Naive B cell (primary cell): ENCODE measurements at regions not wholly inside any gene's neighbourhood (a gene's known extent, or its start where the extent isn't known, plus 50 kb on each side); places are given as distances from the start of the nearest gene placed in this dataset.

Experiments used
- ATAC-seq, 2 donors: fragments of 150-1000 bp; cut with Tn5 transposase; 2 replicates each; pipeline ENCODE4 v1.10.0; 2021; ENCODE audit warnings: low read depth in 2 of 2, mild to moderate bottlenecking in 2 of 2, moderate library complexity in 2 of 2
- DNase-seq: peaks from one replicate; pipeline ENCODE4 v3.0.0; 2022
- H3K27ac Mint-ChIP-seq, 6 donors: one replicate each; pipeline ENCODE4 v1.8.0; 2020 to 2022; ENCODE audit warnings: mild to moderate bottlenecking in 6 of 6, mixed read lengths in 6 of 6, moderate library complexity in 5 of 6, inconsistent platforms in 2 of 6
- H3K27me3 Mint-ChIP-seq, 3 donors: one replicate each; pipeline ENCODE4 v1.8.0; 2021 to 2022; ENCODE audit warnings: mixed read lengths in 3 of 3, mild to moderate bottlenecking in 1 of 3
- H3K36me3 Mint-ChIP-seq, 2 donors: one replicate each; pipeline ENCODE4 v1.8.0; 2020 to 2022; ENCODE audit warnings: mixed read lengths in 2 of 2, inconsistent platforms in 1 of 2, mild to moderate bottlenecking in 1 of 2
- H3K4me1 Mint-ChIP-seq, 3 donors: one replicate each; pipeline ENCODE4 v1.8.0; 2020 to 2022; ENCODE audit warnings: mixed read lengths in 3 of 3, inconsistent platforms in 1 of 3, mild to moderate bottlenecking in 1 of 3, moderate library complexity in 1 of 3
- H3K4me3 Mint-ChIP-seq, 8 donors: one replicate each; pipeline ENCODE4 v1.8.0; 2020 to 2022; ENCODE audit warnings: mild to moderate bottlenecking in 8 of 8, mixed read lengths in 8 of 8, moderate library complexity in 8 of 8, inconsistent platforms in 2 of 8
- H3K9me3 Mint-ChIP-seq, 7 donors: one replicate each; pipeline ENCODE4 v1.8.0; 2020 to 2022; ENCODE audit warnings: mixed read lengths in 7 of 7, mild to moderate bottlenecking in 5 of 7, inconsistent platforms in 2 of 7, moderate library complexity in 1 of 7

DNA sequence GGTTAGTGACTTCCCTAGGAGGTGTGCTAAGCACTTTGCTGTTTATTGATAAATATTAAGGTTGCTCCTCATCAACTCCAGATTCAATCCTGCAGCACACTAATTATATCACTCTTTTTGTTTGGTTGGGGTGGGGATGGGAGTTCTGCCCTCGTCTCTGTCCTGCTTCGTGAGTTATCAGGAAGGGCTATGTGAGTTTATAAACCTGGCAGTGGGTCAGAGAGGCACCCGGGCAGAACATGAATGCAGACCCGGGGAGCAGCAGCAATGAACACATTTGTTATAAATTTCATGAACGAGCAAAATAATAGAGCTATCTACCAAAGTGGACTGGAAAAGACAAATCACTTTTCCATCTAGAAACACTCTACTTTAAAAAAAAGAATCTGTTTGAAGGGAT lies 125.5 kb upstream of the WWC1 start:
- Mint-ChIP-seq H3K36me3 (no peaks in the 10 kb centered on the region), H3K27ac (no peak overlapping the region), H3K9me3 (peaks cover 0 to 2% (median 0%) of the 10 kb centered on the region in 7 donors), H3K4me3 (no peak overlapping the region), H3K27me3 (peaks cover 0 to 4% (median 1%) of the 10 kb centered on the region in 3 donors), H3K4me1 (no peaks in the 10 kb centered on the region)
- ATAC-seq: no peak
- no peak for DNase-seq

DNA sequence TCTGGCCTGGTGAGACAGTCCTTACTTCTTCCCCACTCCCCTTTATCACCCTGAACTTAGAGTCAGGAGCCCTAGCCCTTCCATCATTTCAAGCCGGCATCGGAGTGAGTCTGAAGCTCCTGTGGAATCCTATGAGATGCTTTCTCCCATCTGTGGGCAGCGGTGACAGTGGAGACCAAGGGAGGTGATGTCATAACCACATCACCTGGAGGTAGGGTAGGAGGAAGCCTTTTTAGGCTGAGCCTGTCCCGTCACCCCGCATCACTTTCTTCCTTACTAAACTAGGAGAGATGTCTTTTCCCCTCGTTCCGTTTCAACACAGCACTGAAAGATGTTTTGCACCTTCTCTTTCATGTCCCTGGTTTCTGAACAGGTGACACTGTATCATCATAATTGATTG lies 124.1 kb upstream of the WWC1 start:
- ATAC-seq: no peak
- peaks cover 0 to 3% (median 0%) of the 10 kb centered on the region in 7 donors for H3K9me3 Mint-ChIP-seq
- H3K4me1 Mint-ChIP-seq: no peaks in the 10 kb centered on the region
- H3K36me3 Mint-ChIP-seq: no peaks in the 10 kb centered on the region
- H3K4me3 Mint-ChIP-seq: no peak overlapping the region
- no peak overlapping the region for H3K27ac Mint-ChIP-seq
- H3K27me3 Mint-ChIP-seq: peaks cover 0 to 7% (median 4%) of the 10 kb centered on the region in 3 donors
- DNase-seq: no peak

DNA sequence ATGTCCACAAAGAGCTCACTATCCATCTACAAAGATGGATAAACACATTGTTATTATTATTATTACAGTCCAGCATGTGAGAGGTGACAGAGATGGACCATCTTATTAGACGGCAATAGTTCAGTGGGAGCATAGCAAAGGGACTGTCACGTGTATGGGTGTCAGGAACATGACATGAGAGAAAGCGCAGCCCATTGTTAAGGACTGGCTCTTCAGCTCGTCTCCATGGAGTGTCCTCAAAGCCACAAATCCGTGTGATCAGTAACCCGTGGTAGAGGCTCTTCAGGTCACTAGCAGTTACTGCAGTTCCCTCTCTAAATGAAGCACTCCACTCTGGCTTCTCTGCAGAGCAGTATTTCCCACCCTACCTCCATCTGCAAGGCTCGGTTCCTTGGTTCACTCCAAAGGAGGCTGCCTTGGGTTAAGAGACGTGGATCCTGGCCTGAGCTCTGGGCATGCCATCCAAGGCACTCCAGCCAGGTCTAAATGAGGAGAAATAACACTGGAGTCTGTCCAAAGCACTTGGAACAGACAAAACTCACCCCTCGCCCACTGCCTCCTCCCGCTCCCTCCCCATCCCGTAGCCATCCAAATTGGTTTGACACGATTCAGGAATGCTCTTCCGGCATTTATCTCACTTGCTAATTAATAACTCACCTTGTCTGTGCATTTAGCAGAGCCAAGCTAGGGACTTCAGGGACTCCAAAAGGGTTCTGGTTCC lies 122.3 kb upstream of the WWC1 start:
- peaks cover 0 to 4% (median 0%) of the 10 kb centered on the region in 7 donors for H3K9me3 Mint-ChIP-seq

DNA sequence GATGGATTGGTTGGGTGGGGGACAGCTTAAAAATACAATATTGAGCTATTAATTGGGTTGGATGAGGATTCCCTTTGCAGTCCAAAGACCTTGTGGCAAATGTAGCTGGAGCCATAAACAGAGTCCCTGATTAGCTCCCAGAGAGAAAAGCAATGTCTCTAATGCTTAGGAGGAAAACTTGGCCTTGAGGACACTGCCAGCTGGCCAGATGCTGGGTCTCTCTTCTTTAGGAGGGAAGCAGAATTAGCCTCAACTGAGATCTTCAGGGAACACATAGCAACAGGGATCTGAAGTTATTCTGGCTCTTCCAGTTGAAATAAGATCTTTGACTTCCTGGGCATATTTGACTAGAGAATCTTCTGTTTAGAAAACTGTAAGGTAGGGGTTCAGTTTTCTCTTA lies 121.7 kb upstream of the WWC1 start:
- no peak for DNase-seq
- no peak overlapping the region for H3K4me3 Mint-ChIP-seq
- H3K27ac Mint-ChIP-seq: no peak overlapping the region

More for the DNA sequence above, 122.3 kb upstream of the WWC1 start:
- Mint-ChIP-seq H3K4me1 (no peaks in the 10 kb centered on the region), H3K27ac (no peak overlapping the region), H3K27me3 (peaks cover 0 to 7% (median 4%) of the 10 kb centered on the region in 3 donors), H3K36me3 (no peaks in the 10 kb centered on the region), H3K4me3 (no peak overlapping the region)
- DNase-seq (no peak), ATAC-seq (no peak)

DNA sequence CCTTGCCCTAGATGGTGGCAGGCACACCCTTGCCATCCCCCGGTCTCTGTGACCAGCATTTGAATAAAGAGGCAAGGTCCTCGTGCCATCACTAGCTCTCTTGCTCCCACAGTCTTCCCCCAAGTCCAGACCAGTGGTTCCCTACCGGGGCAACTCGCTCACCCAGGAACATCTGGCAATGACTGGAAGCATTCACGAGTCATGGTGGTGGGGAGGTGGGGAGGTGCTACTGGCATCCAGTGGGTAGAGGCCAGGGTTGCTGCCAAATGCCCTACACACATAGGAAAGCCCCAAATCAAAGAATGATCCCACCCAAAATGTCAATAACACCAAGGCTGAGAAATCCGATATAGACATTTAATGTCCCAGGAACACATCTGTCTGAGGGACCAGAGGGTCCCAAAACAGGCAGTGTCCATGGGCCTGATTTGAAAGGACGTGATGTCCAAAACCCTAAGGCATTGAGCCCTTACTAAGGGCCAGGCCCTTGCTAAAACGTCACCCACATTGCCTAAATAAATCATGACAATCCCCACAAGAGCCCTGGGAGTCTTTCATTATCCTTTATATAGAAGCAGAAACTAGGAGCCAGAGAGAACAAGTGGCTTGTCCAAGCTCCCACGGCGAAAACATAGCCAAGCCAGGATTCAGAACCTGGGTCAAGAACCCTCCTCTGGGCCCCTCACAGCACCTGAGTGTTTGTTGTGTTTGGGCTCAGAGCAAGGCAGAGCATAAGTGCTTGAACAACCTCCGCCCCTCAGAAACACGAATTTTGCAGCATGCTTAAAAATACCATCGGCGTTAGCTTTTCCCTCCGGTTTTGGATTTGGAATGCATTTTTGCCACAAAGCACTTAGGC lies 119.3 kb upstream of the WWC1 start:
- no peaks in the 10 kb centered on the region for H3K4me1 Mint-ChIP-seq

More for the DNA sequence above, 121.7 kb upstream of the WWC1 start:
- Mint-ChIP-seq H3K36me3 (no peaks in the 10 kb centered on the region), H3K27me3 (peaks cover 0 to 7% (median 4%) of the 10 kb centered on the region in 3 donors), H3K9me3 (peaks cover 0 to 4% (median 0%) of the 10 kb centered on the region in 7 donors), H3K4me1 (no peaks in the 10 kb centered on the region)
- no peak for ATAC-seq

DNA sequence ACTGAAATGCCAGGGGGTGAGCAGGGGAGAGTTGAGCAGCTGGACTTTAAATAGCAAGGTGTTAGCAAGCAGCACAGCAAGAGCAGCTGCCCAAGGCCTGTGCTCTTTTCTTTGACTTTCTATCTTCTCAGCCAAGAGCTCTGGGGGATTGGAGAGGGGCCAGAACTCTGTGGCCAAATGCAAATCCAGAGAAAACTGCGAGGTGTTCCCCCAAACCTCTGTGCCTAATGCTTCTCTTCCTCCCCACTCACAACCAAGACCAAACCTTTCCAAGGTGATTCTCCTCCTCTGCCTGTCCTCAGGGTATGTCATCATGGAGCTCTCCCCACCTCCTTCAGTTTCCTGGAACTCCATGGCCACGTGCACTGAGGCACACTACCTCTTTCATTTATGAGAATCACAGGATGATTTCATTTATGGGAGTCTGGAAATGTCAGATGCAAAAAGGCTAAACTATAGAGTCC lies 118.7 kb upstream of the WWC1 start:
- Mint-ChIP-seq H3K9me3 (peaks cover 0 to 9% (median 2%) of the 10 kb centered on the region in 7 donors), H3K27ac (no peak overlapping the region)
- DNase-seq: no peak

More for the DNA sequence above, 119.3 kb upstream of the WWC1 start:
- Mint-ChIP-seq H3K27me3 (peaks cover 0 to 7% (median 4%) of the 10 kb centered on the region in 3 donors), H3K9me3 (peaks cover 0 to 9% (median 2%) of the 10 kb centered on the region in 7 donors), H3K4me3 (no peak overlapping the region), H3K36me3 (no peaks in the 10 kb centered on the region), H3K27ac (no peak overlapping the region)
- DNase-seq (no peak), ATAC-seq (no peak)

DNA sequence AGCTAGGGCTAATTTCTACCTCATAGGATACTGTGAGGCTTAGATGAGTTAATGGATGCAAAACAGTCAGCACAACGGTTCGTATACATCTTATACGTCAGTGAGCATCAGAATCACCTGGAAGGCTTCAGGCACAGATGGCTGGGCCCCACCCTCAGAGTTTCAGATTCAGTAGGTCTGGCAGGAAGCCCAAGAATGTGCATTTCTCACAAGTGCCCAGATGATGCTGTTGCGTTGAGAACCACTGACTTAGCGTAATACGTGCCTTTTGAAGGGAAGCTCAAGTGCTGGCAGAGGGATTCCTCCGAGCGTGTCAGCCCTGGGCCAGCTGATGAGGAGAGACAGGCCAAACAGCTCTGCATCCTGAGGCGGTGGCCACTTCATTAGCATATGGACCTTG lies 117.1 kb upstream of the WWC1 start:
- H3K4me1 Mint-ChIP-seq: no peaks in the 10 kb centered on the region
- no peak overlapping the region for H3K27ac Mint-ChIP-seq
- DNase-seq: no peak
- no peak for ATAC-seq
- H3K27me3 Mint-ChIP-seq: peaks cover 0 to 7% (median 4%) of the 10 kb centered on the region in 3 donors
- H3K9me3 Mint-ChIP-seq: peaks cover 0 to 9% (median 2%) of the 10 kb centered on the region in 7 donors
- H3K4me3 Mint-ChIP-seq: no peak overlapping the region
- H3K36me3 Mint-ChIP-seq: no peaks in the 10 kb centered on the region

More for the DNA sequence above, 118.7 kb upstream of the WWC1 start:
- H3K27me3 Mint-ChIP-seq: peaks cover 0 to 7% (median 4%) of the 10 kb centered on the region in 3 donors
- H3K36me3 Mint-ChIP-seq: no peaks in the 10 kb centered on the region
- ATAC-seq: no peak
- no peak overlapping the region for H3K4me3 Mint-ChIP-seq
- H3K4me1 Mint-ChIP-seq: no peaks in the 10 kb centered on the region

DNA sequence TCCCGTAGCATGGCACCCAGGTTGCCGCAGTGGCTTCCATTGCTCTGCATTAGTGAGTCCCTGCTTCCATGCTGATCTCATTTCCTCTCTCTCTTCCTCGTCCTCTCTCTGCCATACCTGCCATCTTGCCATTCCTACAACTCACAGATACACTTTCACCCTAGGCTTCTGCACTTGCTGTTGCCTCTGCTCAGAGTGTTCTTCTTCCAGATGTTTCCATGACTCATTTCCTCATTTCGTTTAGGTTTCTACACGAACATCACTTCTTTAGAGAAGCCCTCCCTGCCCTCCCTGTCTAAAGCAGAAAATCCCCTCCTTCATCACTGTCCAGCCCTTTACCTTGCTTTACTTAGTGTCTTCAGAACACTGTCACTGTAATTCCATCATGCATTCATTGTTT lies 115.2 kb upstream of the WWC1 start:
- Mint-ChIP-seq H3K4me3 (no peak overlapping the region), H3K27ac (no peak overlapping the region), H3K9me3 (peaks cover 0 to 6% (median 1%) of the 10 kb centered on the region in 7 donors), H3K27me3 (no peaks in the 10 kb centered on the region), H3K4me1 (no peaks in the 10 kb centered on the region), H3K36me3 (no peaks in the 10 kb centered on the region)
- DNase-seq: no peak
- ATAC-seq: no peak

DNA sequence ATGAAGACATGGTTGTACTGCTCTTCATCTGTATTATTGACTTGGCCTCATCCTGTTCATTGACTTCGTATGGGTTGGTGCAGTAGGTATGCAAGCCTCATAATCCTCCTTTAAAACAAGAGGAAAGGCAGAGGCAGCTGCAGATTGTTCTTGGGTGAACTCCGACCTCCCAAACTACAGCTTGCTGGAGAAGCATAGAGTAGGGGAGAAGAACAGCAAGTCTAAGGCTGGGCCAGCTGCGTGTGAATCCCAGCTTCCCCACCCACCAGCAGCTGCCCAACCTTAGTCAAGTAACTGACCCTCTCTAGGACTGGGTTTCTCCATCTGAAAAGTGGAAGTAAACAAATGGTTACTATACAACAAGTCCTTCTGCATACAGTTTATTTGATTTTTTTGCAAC lies 114.5 kb upstream of the WWC1 start:
- peaks cover 0 to 6% (median 1%) of the 10 kb centered on the region in 7 donors for H3K9me3 Mint-ChIP-seq
- H3K4me3 Mint-ChIP-seq: no peak overlapping the region
- no peak for ATAC-seq
- H3K27ac Mint-ChIP-seq: no peak overlapping the region
- H3K36me3 Mint-ChIP-seq: no peaks in the 10 kb centered on the region
- no peaks in the 10 kb centered on the region for H3K4me1 Mint-ChIP-seq
- no peak for DNase-seq
- no peaks in the 10 kb centered on the region for H3K27me3 Mint-ChIP-seq

DNA sequence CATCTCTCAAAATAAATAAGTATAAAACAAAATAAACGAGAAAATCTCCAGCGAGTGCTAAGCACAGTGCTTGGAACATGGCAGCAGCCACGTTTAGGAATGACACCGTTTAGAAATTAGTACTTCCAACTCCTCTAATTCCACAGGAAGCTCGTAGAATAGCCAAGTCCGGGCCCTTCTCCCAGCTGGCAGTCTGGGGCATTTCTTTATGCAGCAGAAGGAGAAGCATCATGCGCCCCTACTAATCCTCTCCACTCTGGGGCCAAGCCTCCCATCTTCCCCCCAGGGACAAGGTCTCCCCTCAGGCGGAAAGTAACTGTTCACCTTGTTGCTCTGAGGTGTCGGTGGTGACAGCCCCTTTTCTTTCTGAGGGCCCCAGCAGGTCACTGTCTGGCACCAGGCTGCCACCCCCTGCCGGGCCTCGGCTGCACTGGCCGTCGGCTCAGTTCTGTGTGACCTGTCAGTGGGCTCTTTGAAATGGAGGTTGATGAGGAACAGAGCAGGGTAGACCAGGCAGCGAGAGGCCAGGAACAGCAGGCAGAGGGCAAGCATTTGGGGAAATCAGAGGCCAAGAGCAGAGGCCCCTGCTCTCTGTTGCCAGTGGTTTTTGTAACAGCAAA lies 113.5 kb upstream of the WWC1 start:
- H3K9me3 Mint-ChIP-seq: peaks cover 0 to 6% (median under 1%) of the 10 kb centered on the region in 7 donors
- H3K4me3 Mint-ChIP-seq: no peak overlapping the region
- H3K4me1 Mint-ChIP-seq: no peaks in the 10 kb centered on the region
- no peak for ATAC-seq
- no peaks in the 10 kb centered on the region for H3K27me3 Mint-ChIP-seq
- no peaks in the 10 kb centered on the region for H3K36me3 Mint-ChIP-seq
- H3K27ac Mint-ChIP-seq: no peak overlapping the region
- DNase-seq: no peak

DNA sequence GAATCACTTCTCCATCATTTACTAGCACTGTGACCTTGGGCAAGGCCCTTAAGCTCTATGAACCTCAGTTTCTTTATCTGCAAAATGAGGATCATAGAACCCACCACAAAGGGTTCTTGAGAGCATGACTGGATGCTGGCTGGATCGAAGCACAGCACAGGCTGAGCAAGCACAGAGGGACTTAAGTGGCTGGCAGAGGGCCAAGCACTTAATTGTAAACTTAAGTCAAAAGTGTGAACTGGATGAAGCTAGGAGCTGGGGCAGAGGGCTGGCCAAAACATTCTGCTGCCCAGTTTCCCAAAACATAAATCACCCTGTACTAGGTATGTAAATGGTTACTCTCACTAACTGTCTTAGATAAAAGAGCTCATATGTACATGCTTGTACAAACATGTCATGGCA lies 112.3 kb upstream of the WWC1 start:
- no peaks in the 10 kb centered on the region for H3K36me3 Mint-ChIP-seq
- DNase-seq: no peak
- H3K27me3 Mint-ChIP-seq: no peaks in the 10 kb centered on the region
- ATAC-seq: no peak
- no peaks in the 10 kb centered on the region for H3K4me1 Mint-ChIP-seq
- no peak overlapping the region for H3K4me3 Mint-ChIP-seq
- peaks cover 0 to 10% (median 0%) of the 10 kb centered on the region in 7 donors for H3K9me3 Mint-ChIP-seq
- H3K27ac Mint-ChIP-seq: no peak overlapping the region

DNA sequence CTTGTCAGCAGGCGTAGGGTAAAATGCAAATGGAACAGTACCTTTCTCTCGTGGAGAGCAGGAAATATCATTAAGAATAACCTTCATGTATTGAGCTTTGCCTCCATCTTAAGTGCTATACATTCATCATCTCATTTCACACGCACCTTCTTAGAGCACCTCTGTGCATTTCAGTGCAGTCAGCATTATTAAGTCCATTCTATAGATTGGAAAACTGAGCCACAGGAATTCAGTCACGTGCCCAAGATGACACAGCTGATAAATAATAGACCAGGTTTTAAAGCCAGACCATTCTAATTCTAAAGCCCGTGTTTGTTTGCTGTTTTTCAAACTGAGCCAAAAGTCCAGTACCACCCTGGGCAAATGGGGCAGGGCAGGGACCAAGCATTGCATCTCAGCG lies 109.2 kb upstream of the WWC1 start:
- no peaks in the 10 kb centered on the region for H3K36me3 Mint-ChIP-seq
- no peak overlapping the region for H3K27ac Mint-ChIP-seq
- DNase-seq (no peak), ATAC-seq (no peak)
- H3K4me3 Mint-ChIP-seq: no peak overlapping the region
- H3K9me3 Mint-ChIP-seq: peaks cover 0 to 5% (median 0%) of the 10 kb centered on the region in 7 donors
- H3K4me1 Mint-ChIP-seq: no peaks in the 10 kb centered on the region
- no peaks in the 10 kb centered on the region for H3K27me3 Mint-ChIP-seq

DNA sequence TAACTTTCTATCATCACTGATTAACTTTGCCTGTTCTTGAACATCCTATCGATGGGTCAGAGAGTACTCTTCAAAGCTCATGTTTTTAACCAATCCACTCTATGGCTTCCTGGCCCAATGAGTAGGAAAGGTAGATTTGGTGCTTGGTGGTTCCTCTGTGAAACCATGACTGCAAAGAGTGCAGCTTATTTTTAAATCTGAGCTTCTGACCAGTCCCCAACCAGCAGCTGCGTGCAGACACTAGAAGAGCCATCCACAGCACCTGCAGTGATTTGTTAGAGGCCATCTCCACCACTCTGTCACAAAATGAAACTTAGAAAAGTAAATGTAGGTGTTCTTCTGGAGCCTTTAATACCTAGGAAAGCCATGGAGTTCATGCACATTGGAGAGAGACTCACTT lies 107.3 kb upstream of the WWC1 start:
- H3K9me3 Mint-ChIP-seq: peaks cover 0 to 5% (median 0%) of the 10 kb centered on the region in 7 donors
- ATAC-seq: no peak
- no peaks in the 10 kb centered on the region for H3K27me3 Mint-ChIP-seq
- no peak overlapping the region for H3K27ac Mint-ChIP-seq
- H3K36me3 Mint-ChIP-seq: no peaks in the 10 kb centered on the region
- no peaks in the 10 kb centered on the region for H3K4me1 Mint-ChIP-seq
- no peak overlapping the region for H3K4me3 Mint-ChIP-seq
- DNase-seq: no peak
